ENCODE measurements at regions not wholly inside any gene's neighbourhood (a gene's known extent, or its start where the extent isn't known, plus 50 kb on each side); places are given as distances from the start of the nearest gene placed in this dataset.
"Not testable (repeated sequence)": the region's sequence is repeated elsewhere in the genome, so short reads cannot be mapped to it uniquely, and the experiment has no call there.

DNA sequence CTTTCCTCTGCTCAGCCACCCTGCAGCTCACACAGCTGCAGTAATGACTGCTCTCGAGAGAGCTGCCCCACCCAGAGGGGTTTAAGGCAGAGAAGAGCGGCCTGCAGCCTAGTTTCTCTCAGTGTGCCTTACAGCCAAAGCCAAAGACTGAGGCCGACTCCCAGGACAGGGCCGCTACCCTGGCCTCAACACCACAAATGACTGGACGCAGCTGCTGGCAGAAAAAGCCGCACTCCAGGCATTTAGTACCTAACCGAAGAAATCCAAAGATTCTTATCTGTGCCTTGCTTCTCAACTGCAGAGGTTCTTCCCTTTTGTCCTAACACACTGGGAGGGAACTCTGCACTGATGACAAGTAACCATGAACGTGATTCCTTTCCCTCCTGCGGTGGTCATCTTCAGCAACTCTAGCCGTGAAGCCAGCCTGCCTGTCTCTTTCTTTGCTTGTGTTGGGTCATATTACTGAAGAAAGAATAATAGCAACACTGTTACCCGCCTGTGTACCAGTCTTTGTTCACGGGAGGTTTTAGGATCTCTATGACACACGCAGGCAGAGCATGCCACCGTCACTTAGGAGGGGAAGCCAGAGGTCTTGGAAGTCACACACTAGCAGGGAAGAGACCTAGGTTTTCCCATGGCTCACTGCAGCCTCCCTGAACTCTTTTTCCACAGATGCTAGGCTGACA lies 202.7 kb downstream of the RHOU start:
- WGBS, result 49% methylated on average over 14 of the region's 14 CpGs
- DNase-seq (ENCODE audit: extremely low spot score), result no peak
- peak overlapping the region; percentile 65 for H3K27ac ChIP-seq (ENCODE audit: low read depth)
- no peaks in the 10 kb centered on the region for H3K36me3 ChIP-seq (ENCODE audit: insufficient read depth)
- no peak overlapping the region for H3K4me3 ChIP-seq (ENCODE audit: low read depth, low read length)
- H3K4me1 ChIP-seq (ENCODE audit: insufficient read depth), result no peaks in the 10 kb centered on the region

DNA sequence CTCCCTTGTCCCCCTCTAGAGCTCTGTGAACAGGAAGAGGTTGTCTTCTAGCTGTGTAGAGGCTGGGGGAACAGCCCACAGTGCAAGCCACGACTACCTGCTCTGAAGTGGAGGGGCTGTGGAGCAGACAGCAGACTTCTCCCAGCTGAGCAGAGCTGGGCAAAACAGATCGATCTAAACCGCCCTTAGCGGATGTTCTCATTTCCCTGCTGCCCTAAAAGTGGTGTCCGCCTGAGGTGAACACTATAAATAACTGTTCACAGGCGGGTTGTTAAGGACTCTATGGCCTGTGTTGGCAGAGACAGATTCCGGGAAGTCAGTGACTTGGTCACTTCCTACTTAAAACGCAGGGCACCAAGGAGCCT lies 203.2 kb downstream of the RHOU start:
- DNase-seq (ENCODE audit: extremely low spot score), result no peak
- Histone ChIP-seq H3K4me1 (ENCODE audit: insufficient read depth) (no peaks in the 10 kb centered on the region), H3K4me3 (ENCODE audit: low read depth, low read length) (no peak overlapping the region), H3K36me3 (ENCODE audit: insufficient read depth) (no peaks in the 10 kb centered on the region), H3K27ac (ENCODE audit: low read depth) (peak overlapping the region; percentile 65)
- 66% methylated on average over 8 of the region's 8 CpGs for WGBS

DNA sequence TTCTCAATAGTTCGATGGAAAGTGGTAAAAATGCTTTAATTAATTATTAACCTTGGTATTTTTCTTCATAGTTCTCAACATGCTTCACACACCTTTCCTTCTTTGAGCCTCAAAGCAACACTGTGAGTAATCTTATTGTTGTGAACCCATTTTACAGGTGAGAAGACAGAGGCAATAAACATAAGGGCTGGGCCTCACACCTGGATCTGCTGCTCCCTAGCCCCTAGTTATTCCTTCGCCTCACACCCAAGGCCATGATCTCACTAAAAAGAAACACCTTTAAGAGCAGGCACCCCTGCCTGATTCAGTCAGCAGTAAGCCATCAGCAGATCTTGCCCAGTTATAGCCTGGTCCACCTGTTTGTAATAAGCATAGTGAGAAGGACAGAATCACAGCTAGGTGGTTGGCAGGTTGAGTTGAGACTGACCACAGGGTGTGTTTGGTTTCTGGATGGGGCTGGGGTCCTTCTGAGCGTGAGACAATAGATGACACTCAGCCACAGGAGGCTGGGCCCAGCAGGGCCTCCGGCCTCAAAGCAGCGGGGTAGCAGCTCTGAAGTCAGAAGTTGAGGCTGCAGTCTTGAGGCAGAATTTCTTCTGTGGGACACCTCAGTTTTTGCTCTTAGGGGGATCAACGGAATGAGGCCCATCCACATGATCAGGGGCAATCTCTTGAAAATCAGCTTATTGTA lies 203.9 kb downstream of the RHOU start:
- Histone ChIP-seq H3K4me1 (ENCODE audit: insufficient read depth) (no peaks in the 10 kb centered on the region), H3K27ac (ENCODE audit: low read depth) (no peak overlapping the region), H3K36me3 (ENCODE audit: insufficient read depth) (no peaks in the 10 kb centered on the region), H3K4me3 (ENCODE audit: low read depth, low read length) (no peak overlapping the region)
- DNase-seq (ENCODE audit: extremely low spot score), result no peak
- whole genome bisulfite sequencing, result 95% methylated on average over 6 of the region's 6 CpGs

DNA sequence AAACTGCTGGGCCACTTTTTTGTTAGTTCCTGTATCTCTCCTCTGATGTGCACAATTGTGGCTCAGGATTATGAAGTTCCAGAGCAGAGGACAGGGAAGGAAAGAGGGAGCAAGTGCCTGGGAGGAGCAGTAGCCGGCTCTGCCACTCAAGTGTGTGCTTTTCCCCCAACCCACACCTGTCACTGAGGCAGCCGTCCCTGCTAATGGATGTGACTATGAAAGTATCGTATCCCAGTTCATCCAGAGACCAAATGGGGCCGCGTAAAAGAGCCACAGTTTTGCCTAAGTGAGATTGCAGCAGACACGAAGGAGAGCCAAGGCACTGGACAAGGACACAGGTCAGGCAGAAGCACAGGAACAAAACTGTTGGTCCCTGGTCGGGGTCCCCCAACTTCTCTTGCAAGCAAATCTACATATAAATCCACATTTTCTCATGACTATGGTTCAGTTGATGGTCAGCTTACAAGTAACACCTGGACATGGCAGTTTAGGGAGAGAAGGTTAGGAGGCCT lies 204.7 kb downstream of the RHOU start:
- WGBS, result 97% methylated on average over 7 of the region's 7 CpGs
- Histone ChIP-seq H3K27ac (ENCODE audit: low read depth) (no peak overlapping the region), H3K4me1 (ENCODE audit: insufficient read depth) (no peaks in the 10 kb centered on the region), H3K36me3 (ENCODE audit: insufficient read depth) (no peaks in the 10 kb centered on the region), H3K4me3 (ENCODE audit: low read depth, low read length) (no peak overlapping the region)
- DNase-seq (ENCODE audit: extremely low spot score), result no peak

DNA sequence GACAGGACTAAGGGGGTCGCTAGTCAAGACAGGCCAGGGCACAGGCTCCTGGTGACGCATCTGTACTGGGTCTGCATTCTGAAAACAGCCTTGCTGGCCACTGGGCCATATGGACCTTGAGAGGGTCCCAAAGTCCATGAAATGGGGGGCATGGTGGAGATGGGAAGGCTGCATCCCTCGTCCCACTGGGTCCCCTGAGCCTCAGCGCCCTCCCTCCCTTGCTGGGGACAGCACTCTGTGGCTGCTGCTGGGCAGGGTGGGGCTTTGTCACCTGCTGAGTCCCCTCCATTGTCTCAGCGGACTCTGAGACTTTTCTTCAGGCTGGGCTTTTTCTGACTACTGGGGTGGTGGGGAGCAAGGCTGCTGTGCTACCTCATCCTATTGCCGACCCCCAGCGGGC lies 205.2 kb downstream of the RHOU start:
- 95% methylated on average over 7 of the region's 7 CpGs for WGBS
- Histone ChIP-seq H3K27ac (ENCODE audit: low read depth) (no peak overlapping the region), H3K4me1 (ENCODE audit: insufficient read depth) (no peaks in the 10 kb centered on the region), H3K36me3 (ENCODE audit: insufficient read depth) (no peaks in the 10 kb centered on the region), H3K4me3 (ENCODE audit: low read depth, low read length) (no peak overlapping the region)
- no peak for DNase-seq (ENCODE audit: extremely low spot score)

DNA sequence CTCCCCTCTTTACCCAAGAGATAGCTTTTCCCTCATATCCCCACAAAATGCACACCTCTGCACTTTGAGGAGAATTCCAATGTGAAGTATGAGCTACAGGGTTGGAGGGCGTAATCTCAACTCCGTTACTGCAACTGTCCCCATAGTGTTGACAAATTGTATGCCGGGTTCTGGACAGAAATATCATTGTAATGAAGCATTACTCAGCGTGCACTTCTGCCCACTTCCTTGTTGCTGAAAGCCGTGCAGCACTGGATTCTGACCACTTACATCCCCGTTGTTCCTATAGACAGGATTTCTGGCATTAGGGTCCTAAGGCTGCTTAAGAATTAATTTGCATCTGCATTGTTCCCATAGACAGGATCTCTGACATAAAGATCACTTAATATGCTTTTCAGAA lies 205.6 kb downstream of the RHOU start:
- H3K36me3 ChIP-seq (ENCODE audit: insufficient read depth), result no peaks in the 10 kb centered on the region
- no peaks in the 10 kb centered on the region for H3K4me1 ChIP-seq (ENCODE audit: insufficient read depth)
- H3K4me3 ChIP-seq (ENCODE audit: low read depth, low read length), result no peak overlapping the region
- no peak overlapping the region for H3K27ac ChIP-seq (ENCODE audit: low read depth)
- no peak for DNase-seq (ENCODE audit: extremely low spot score)
- 79% methylated on average over 6 of the region's 6 CpGs for WGBS

DNA sequence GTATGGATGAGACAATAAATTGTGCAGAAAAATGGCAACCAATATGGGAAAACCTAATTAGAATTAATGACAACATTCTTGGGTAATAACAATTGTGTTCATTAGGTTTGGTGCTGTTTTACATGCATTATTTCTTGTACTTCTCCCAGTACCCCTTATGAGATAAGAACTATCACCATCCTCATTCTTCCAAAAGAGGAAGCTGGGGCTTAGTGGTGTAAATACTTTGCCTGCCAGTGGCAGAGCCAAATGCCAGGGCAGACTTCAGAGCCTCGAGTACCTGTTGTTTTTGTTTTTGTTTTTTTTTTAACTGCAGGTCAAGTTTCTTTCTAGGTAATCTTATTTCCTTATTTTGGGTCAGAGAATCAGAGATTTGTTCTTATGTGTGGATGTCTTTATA lies 206.4 kb downstream of the RHOU start:
- Histone ChIP-seq H3K27ac (ENCODE audit: low read depth) (no peak overlapping the region), H3K4me3 (ENCODE audit: low read depth, low read length) (no peak overlapping the region), H3K4me1 (ENCODE audit: insufficient read depth) (no peaks in the 10 kb centered on the region), H3K36me3 (ENCODE audit: insufficient read depth) (no peaks in the 10 kb centered on the region)
- no peak for DNase-seq (ENCODE audit: extremely low spot score)
- WGBS, result 75% methylated on average over 1 of the region's 1 CpG

DNA sequence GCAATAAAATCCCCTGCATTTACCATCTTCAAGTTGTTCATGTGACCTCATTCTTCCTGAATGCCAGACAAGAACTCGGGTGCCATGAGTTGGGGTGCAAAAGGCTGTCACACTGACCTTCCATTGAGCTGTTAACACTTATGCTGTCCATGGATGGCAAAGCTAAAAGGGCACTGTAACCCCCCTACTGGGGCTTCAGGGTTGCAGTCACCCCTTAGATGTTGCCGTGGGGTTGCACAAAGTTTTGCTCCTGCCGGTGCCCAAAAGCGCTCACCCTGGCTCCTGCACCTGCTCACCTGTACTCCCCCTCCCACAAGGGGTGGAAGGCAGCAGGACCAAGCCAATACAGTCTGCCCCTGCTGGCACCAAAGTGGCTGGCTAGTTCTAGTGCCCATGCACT lies 208.2 kb downstream of the RHOU start:
- DNase-seq (ENCODE audit: extremely low spot score), result no peak
- H3K36me3 ChIP-seq (ENCODE audit: insufficient read depth), result no peaks in the 10 kb centered on the region
- WGBS, result 97% methylated on average over 4 of the region's 4 CpGs
- no peak overlapping the region for H3K4me3 ChIP-seq (ENCODE audit: low read depth, low read length)
- no peak overlapping the region for H3K27ac ChIP-seq (ENCODE audit: low read depth)
- H3K4me1 ChIP-seq (ENCODE audit: insufficient read depth), result no peaks in the 10 kb centered on the region

DNA sequence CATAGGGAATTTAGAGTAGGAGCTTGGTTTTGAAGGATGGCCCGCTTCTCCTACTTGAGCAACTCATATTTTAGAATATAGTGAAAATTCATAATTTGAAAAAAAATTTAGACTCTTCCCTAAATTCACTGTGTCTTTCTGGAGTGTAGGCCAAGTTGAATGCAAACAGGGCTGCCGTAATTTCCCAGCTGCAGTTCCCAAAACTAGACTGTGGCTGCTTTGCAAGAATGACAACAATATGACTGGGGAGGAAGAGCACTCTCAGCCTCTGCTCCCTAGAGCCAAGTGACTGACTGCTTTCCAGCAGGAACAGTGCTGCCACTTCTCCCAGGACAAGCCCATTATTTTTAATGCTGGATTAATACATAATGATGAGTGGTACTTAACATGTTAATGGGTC lies 209.0 kb downstream of the RHOU start:
- no peak for DNase-seq (ENCODE audit: extremely low spot score)
- no peak overlapping the region for H3K4me3 ChIP-seq (ENCODE audit: low read depth, low read length)
- no peak overlapping the region for H3K27ac ChIP-seq (ENCODE audit: low read depth)
- WGBS, result 92% methylated on average over 2 of the region's 2 CpGs
- H3K4me1 ChIP-seq (ENCODE audit: insufficient read depth), result no peaks in the 10 kb centered on the region
- no peaks in the 10 kb centered on the region for H3K36me3 ChIP-seq (ENCODE audit: insufficient read depth)

DNA sequence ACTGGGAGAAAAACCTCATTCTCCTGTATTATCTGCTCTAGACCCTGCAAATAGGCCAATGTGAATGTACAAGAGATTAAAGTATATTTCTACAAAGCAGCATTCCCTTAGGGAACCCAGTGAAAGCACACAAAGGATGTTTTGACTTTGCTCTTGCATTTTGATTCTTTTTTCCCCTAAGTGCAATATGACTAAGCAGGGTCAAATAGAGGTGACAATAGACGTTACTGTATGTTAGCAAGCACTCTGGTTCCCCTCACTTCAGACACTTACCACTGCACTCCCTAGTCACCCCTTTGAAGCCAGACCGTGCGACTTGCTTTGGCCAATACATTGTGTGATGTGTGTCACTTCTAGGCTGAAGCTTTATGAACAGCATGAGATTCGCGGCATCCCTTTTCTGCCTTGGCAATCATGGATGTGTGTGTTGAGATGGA lies 209.7 kb downstream of the RHOU start:
- DNase-seq (ENCODE audit: extremely low spot score), result no peak
- 75% methylated on average over 5 of the region's 5 CpGs for WGBS
- no peak overlapping the region for H3K27ac ChIP-seq (ENCODE audit: low read depth)

DNA sequence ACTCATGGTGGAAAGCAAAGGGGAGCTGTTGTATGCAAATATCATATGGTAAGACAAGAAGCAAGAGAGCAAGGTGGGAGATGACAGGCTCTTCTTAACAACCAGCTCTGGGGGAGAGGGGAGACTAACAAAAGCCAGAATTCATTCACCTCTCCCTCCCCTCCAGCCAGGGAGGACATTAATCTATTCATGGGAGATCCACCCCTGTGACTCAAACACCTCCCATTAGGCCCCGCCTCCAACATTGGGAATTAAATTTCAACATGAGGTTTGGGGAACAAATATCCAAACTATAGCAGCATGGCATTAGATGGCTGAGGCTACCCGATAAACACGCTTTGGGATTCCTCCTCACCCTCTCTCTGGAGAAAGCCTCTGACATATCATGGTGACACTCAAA lies 210.6 kb downstream of the RHOU start:
- Histone ChIP-seq H3K4me3 (ENCODE audit: low read depth, low read length) (no peak overlapping the region), H3K36me3 (ENCODE audit: insufficient read depth) (no peaks in the 10 kb centered on the region), H3K4me1 (ENCODE audit: insufficient read depth) (no peaks in the 10 kb centered on the region), H3K27ac (ENCODE audit: low read depth) (no peak overlapping the region)
- WGBS, result 98% methylated on average over 3 of the region's 3 CpGs
- DNase-seq (ENCODE audit: extremely low spot score), result no peak

More for the DNA sequence above, 209.7 kb downstream of the RHOU start:
- H3K36me3 ChIP-seq (ENCODE audit: insufficient read depth), result no peaks in the 10 kb centered on the region
- H3K4me1 ChIP-seq (ENCODE audit: insufficient read depth), result no peaks in the 10 kb centered on the region
- H3K4me3 ChIP-seq (ENCODE audit: low read depth, low read length), result no peak overlapping the region

DNA sequence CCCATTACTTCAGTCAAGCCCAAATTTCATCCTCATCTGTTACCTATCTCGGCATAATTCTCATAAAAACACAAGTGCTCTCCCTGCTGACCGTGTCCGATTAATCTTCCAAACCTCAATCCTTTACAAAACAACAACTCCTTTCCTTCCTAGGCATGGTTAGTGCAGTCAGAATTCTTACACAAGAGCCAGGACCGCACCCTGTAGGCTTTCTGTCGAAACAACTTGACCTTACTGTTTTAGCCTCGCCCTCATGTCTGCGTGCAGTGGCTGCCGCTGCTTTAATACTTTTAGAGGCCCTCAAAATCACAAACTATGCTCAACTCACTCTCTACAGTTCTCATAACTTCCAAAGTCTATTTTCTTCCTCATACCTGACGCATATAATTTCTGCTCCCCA lies 214.3 kb downstream of the RHOU start:
- H3K4me3 ChIP-seq (ENCODE audit: low read depth, low read length); H3K4me1 ChIP-seq (ENCODE audit: insufficient read depth); DNase-seq (ENCODE audit: extremely low spot score); H3K27ac ChIP-seq (ENCODE audit: low read depth); H3K36me3 ChIP-seq (ENCODE audit: insufficient read depth): not testable (repeated sequence)
- WGBS, result 51% methylated on average over 9 of the region's 9 CpGs

DNA sequence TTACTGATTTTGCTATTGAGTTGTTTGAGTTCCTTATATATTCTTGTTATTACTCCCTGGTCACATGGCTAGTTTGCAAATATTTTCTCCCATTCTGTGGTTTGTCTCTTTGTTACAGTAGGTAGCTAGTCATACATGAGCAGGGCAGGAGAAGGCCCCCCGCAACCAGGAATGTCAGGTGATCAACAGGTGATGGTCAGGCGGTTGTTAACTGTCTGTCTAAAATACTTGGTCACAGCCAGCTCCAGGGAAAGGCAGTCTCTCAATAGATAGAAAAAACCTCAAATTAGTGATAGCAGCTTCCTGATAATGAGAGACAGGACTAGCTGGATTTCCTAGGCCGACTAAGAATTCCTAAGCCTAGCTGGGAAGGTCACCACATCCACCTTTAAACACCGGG lies 217.9 kb downstream of the RHOU start:
- WGBS, result 92% methylated on average over 4 of the region's 4 CpGs
- Histone ChIP-seq H3K27ac (ENCODE audit: low read depth) (no peak overlapping the region), H3K36me3 (ENCODE audit: insufficient read depth) (no peaks in the 10 kb centered on the region), H3K4me1 (ENCODE audit: insufficient read depth) (no peaks in the 10 kb centered on the region), H3K4me3 (ENCODE audit: low read depth, low read length) (no peak overlapping the region)
- DNase-seq (ENCODE audit: extremely low spot score), result no peak

DNA sequence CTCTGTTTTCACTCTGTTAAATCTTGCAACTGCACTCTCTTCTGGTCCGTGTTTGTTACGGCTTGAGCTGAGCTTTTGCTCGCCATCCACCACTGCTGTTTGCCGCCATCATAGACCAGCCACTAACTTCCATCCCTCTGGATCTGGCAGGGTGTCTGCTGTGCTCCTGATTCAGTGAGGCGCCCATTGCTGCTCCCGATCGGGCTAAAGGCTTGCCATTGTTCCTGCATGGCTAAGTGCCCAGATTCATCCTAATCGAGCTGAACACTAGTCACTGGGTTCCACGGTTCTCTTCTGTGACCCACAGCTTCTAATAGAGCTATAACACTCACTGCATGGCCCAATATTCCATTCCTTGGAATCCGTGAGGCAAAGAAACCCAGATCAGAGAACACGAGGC lies 218.5 kb downstream of the RHOU start:
- H3K36me3 ChIP-seq (ENCODE audit: insufficient read depth); H3K4me3 ChIP-seq (ENCODE audit: low read depth, low read length); DNase-seq (ENCODE audit: extremely low spot score); H3K4me1 ChIP-seq (ENCODE audit: insufficient read depth); H3K27ac ChIP-seq (ENCODE audit: low read depth): not testable (repeated sequence)
- WGBS, result 87% methylated on average over 11 of the region's 11 CpGs
